ENCODE measurements at regions not wholly inside any gene's neighbourhood (a gene's known extent, or its start where the extent isn't known, plus 50 kb on each side); places are given as distances from the start of the nearest gene placed in this dataset.

GRCh38 chr4:14669371-14669770 lies 332.9 kb upstream of the CPEB2 start:
- Histone ChIP-seq H3K36me3 (ENCODE audit: insufficient read depth, low read length) (no peaks in the 10 kb centered on the region), H3K9me3 (ENCODE audit: low read length) (no peaks in the 10 kb centered on the region), H3K4me3 (ENCODE audit: low read length) (no peak overlapping the region)

GRCh38 chr4:14671146-14671545 lies 331.1 kb upstream of the CPEB2 start:
- Histone ChIP-seq H3K4me3 (ENCODE audit: low read length) (no peak overlapping the region), H3K4me1 (ENCODE audit: insufficient read depth, low read length) (peaks cover 3% of the 10 kb centered on the region), H3K27me3 (ENCODE audit: insufficient read depth, low read length) (no peaks in the 10 kb centered on the region), H3K36me3 (ENCODE audit: insufficient read depth, low read length) (no peaks in the 10 kb centered on the region), H2AFZ (ENCODE audit: low read depth, low read length) (no peak overlapping the region), H3K9me3 (ENCODE audit: low read length) (no peaks in the 10 kb centered on the region)

More at GRCh38 chr4:14669371-14669770, 332.9 kb upstream of the CPEB2 start:
- H3K4me1 ChIP-seq (ENCODE audit: insufficient read depth, low read length): peaks cover 3% of the 10 kb centered on the region
- no peaks in the 10 kb centered on the region for H3K27me3 ChIP-seq (ENCODE audit: insufficient read depth, low read length)
- no peak overlapping the region for H2AFZ ChIP-seq (ENCODE audit: low read depth, low read length)

GRCh38 chr4:14675279-14675985 lies 326.8 kb upstream of the CPEB2 start:
- Histone ChIP-seq H3K36me3 (ENCODE audit: insufficient read depth, low read length) (no peaks in the 10 kb centered on the region), H3K4me3 (ENCODE audit: low read length) (no peak overlapping the region)

GRCh38 chr4:14679906-14680305 lies 322.4 kb upstream of the CPEB2 start:
- Histone ChIP-seq H3K4me3 (ENCODE audit: low read length) (no peak overlapping the region), H3K4me1 (ENCODE audit: insufficient read depth, low read length) (no peaks in the 10 kb centered on the region), H3K36me3 (ENCODE audit: insufficient read depth, low read length) (no peaks in the 10 kb centered on the region), H3K27me3 (ENCODE audit: insufficient read depth, low read length) (no peaks in the 10 kb centered on the region), H3K9me3 (ENCODE audit: low read length) (no peaks in the 10 kb centered on the region), H2AFZ (ENCODE audit: low read depth, low read length) (no peak overlapping the region)

More at GRCh38 chr4:14675279-14675985, 326.8 kb upstream of the CPEB2 start:
- no peak overlapping the region for H2AFZ ChIP-seq (ENCODE audit: low read depth, low read length)
- H3K27me3 ChIP-seq (ENCODE audit: insufficient read depth, low read length): no peaks in the 10 kb centered on the region
- H3K4me1 ChIP-seq (ENCODE audit: insufficient read depth, low read length): no peaks in the 10 kb centered on the region
- no peaks in the 10 kb centered on the region for H3K9me3 ChIP-seq (ENCODE audit: low read length)

GRCh38 chr4:14681330-14681729 lies 321.0 kb upstream of the CPEB2 start:
- H3K9me3 ChIP-seq (ENCODE audit: low read length): no peaks in the 10 kb centered on the region
- H3K4me1 ChIP-seq (ENCODE audit: insufficient read depth, low read length): no peaks in the 10 kb centered on the region
- no peak overlapping the region for H3K4me3 ChIP-seq (ENCODE audit: low read length)
- no peaks in the 10 kb centered on the region for H3K27me3 ChIP-seq (ENCODE audit: insufficient read depth, low read length)
- H2AFZ ChIP-seq (ENCODE audit: low read depth, low read length): no peak overlapping the region
- no peaks in the 10 kb centered on the region for H3K36me3 ChIP-seq (ENCODE audit: insufficient read depth, low read length)

- no peaks in the 10 kb centered on the region for H3K9me3 ChIP-seq (ENCODE audit: low read length)
- H3K4me1 ChIP-seq (ENCODE audit: insufficient read depth, low read length): no peaks in the 10 kb centered on the region
- H3K4me3 ChIP-seq (ENCODE audit: low read length): no peak overlapping the region
- H3K27me3 ChIP-seq (ENCODE audit: insufficient read depth, low read length): no peaks in the 10 kb centered on the region
- no peaks in the 10 kb centered on the region for H3K36me3 ChIP-seq (ENCODE audit: insufficient read depth, low read length)
- no peak overlapping the region for H2AFZ ChIP-seq (ENCODE audit: low read depth, low read length)
Measured at GRCh38 chr4:14693728-14694127, 308.6 kb upstream of the CPEB2 start.

- Histone ChIP-seq H3K4me3 (ENCODE audit: low read length) (no peak overlapping the region), H3K4me1 (ENCODE audit: insufficient read depth, low read length) (no peaks in the 10 kb centered on the region), H2AFZ (ENCODE audit: low read depth, low read length) (no peak overlapping the region), H3K9me3 (ENCODE audit: low read length) (no peaks in the 10 kb centered on the region), H3K36me3 (ENCODE audit: insufficient read depth, low read length) (no peaks in the 10 kb centered on the region), H3K27me3 (ENCODE audit: insufficient read depth, low read length) (no peaks in the 10 kb centered on the region)
Measured at GRCh38 chr4:14695095-14695845, 307.0 kb upstream of the CPEB2 start.

GRCh38 chr4:14700083-14700482 lies 302.2 kb upstream of the CPEB2 start:
- Histone ChIP-seq H3K9me3 (ENCODE audit: low read length) (no peaks in the 10 kb centered on the region), H3K27me3 (ENCODE audit: insufficient read depth, low read length) (no peaks in the 10 kb centered on the region)

GRCh38 chr4:14700544-14700943 lies 301.7 kb upstream of the CPEB2 start:
- no peaks in the 10 kb centered on the region for H3K9me3 ChIP-seq (ENCODE audit: low read length)
- H3K4me3 ChIP-seq (ENCODE audit: low read length): no peak overlapping the region
- no peaks in the 10 kb centered on the region for H3K36me3 ChIP-seq (ENCODE audit: insufficient read depth, low read length)
- H2AFZ ChIP-seq (ENCODE audit: low read depth, low read length): no peak overlapping the region
- no peaks in the 10 kb centered on the region for H3K27me3 ChIP-seq (ENCODE audit: insufficient read depth, low read length)
- H3K4me1 ChIP-seq (ENCODE audit: insufficient read depth, low read length): no peaks in the 10 kb centered on the region

More at GRCh38 chr4:14700083-14700482, 302.2 kb upstream of the CPEB2 start:
- no peak overlapping the region for H2AFZ ChIP-seq (ENCODE audit: low read depth, low read length)
- H3K4me1 ChIP-seq (ENCODE audit: insufficient read depth, low read length): no peaks in the 10 kb centered on the region
- H3K36me3 ChIP-seq (ENCODE audit: insufficient read depth, low read length): no peaks in the 10 kb centered on the region
- H3K4me3 ChIP-seq (ENCODE audit: low read length): no peak overlapping the region

- H2AFZ ChIP-seq (ENCODE audit: low read depth, low read length): no peak overlapping the region
- no peak overlapping the region for H3K4me3 ChIP-seq (ENCODE audit: low read length)
- H3K4me1 ChIP-seq (ENCODE audit: insufficient read depth, low read length): no peaks in the 10 kb centered on the region
- H3K9me3 ChIP-seq (ENCODE audit: low read length): no peaks in the 10 kb centered on the region
- H3K36me3 ChIP-seq (ENCODE audit: insufficient read depth, low read length): no peaks in the 10 kb centered on the region
- no peaks in the 10 kb centered on the region for H3K27me3 ChIP-seq (ENCODE audit: insufficient read depth, low read length)
Measured at GRCh38 chr4:14701389-14701788, 300.9 kb upstream of the CPEB2 start.

- no peaks in the 10 kb centered on the region for H3K9me3 ChIP-seq (ENCODE audit: low read length)
- no peak overlapping the region for H3K4me3 ChIP-seq (ENCODE audit: low read length)
- H3K36me3 ChIP-seq (ENCODE audit: insufficient read depth, low read length): no peaks in the 10 kb centered on the region
- H2AFZ ChIP-seq (ENCODE audit: low read depth, low read length): no peak overlapping the region
- H3K4me1 ChIP-seq (ENCODE audit: insufficient read depth, low read length): no peaks in the 10 kb centered on the region
- H3K27me3 ChIP-seq (ENCODE audit: insufficient read depth, low read length): no peaks in the 10 kb centered on the region
Measured at GRCh38 chr4:14701896-14702295, 300.4 kb upstream of the CPEB2 start.

GRCh38 chr4:14708574-14708973 lies 293.7 kb upstream of the CPEB2 start:
- H3K4me1 ChIP-seq (ENCODE audit: insufficient read depth, low read length): no peaks in the 10 kb centered on the region
- H2AFZ ChIP-seq (ENCODE audit: low read depth, low read length): no peak overlapping the region
- no peaks in the 10 kb centered on the region for H3K27me3 ChIP-seq (ENCODE audit: insufficient read depth, low read length)
- H3K36me3 ChIP-seq (ENCODE audit: insufficient read depth, low read length): no peaks in the 10 kb centered on the region
- no peak overlapping the region for H3K4me3 ChIP-seq (ENCODE audit: low read length)
- H3K9me3 ChIP-seq (ENCODE audit: low read length): no peaks in the 10 kb centered on the region

- H3K9me3 ChIP-seq (ENCODE audit: low read length): no peaks in the 10 kb centered on the region
- no peaks in the 10 kb centered on the region for H3K4me1 ChIP-seq (ENCODE audit: insufficient read depth, low read length)
- H2AFZ ChIP-seq (ENCODE audit: low read depth, low read length): no peak overlapping the region
- no peaks in the 10 kb centered on the region for H3K36me3 ChIP-seq (ENCODE audit: insufficient read depth, low read length)
- no peak overlapping the region for H3K4me3 ChIP-seq (ENCODE audit: low read length)
- no peaks in the 10 kb centered on the region for H3K27me3 ChIP-seq (ENCODE audit: insufficient read depth, low read length)
Measured at GRCh38 chr4:14711259-14711658, 291.0 kb upstream of the CPEB2 start.

Data from neuron (in vitro differentiated cells).